ENCODE measurements at regions not wholly inside any gene's neighbourhood (a gene's known extent, or its start where the extent isn't known, plus 50 kb on each side); places are given as distances from the start of the nearest gene placed in this dataset.

DNA sequence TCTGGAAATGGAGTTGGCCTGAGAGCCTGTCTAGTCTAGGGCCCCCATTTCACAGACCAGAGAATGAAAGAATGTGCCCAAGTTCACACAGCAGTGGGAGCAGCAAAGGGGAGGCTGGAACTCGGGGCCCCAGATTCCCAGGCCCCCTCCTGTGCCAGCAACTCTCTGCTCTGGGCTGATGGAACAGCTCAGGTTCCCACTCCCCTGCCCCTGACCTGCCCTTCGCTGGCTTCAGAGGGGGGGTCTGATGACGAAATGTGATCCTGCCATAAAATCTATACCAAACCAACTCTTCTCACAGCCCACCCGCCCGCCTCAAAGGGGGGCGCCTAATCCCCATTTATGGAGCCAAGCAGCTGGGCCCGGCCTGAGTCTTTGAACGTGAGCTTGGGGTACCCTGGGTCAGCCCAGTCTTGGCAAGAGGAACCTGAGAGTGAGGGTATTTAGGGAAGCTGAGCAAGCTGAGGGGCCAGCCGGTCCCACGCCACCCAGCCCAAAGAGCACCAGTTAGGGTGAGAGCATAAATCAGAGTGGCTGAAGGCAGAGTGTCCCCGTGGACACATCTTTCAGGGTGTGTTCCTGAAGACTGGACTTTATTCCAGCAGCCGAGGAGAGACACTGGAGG, 65.0 kb downstream of the FOXD2 start:
- TF ChIP-seq, protein P1, sequence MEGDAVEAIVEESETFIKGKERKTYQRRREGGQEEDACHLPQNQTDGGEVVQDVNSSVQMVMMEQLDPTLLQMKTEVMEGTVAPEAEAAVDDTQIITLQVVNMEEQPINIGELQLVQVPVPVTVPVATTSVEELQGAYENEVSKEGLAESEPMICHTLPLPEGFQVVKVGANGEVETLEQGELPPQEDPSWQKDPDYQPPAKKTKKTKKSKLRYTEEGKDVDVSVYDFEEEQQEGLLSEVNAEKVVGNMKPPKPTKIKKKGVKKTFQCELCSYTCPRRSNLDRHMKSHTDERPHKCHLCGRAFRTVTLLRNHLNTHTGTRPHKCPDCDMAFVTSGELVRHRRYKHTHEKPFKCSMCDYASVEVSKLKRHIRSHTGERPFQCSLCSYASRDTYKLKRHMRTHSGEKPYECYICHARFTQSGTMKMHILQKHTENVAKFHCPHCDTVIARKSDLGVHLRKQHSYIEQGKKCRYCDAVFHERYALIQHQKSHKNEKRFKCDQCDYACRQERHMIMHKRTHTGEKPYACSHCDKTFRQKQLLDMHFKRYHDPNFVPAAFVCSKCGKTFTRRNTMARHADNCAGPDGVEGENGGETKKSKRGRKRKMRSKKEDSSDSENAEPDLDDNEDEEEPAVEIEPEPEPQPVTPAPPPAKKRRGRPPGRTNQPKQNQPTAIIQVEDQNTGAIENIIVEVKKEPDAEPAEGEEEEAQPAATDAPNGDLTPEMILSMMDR (IDR thresholded peaks at IDR 0.05): no peak
- no peak for TF ChIP-seq POLR2A (IDR thresholded peaks at IDR 0.05)

Data from esophagus squamous epithelium (tissue), 4 donors.